ENCODE measurements at regions not wholly inside any gene's neighbourhood (a gene's known extent, or its start where the extent isn't known, plus 50 kb on each side); places are given as distances from the start of the nearest gene placed in this dataset.
"Not testable (repeated sequence)": the region's sequence is repeated elsewhere in the genome, so short reads cannot be mapped to it uniquely, and the experiment has no call there.

GRCh38 chr15:34514251-34514670, 69.2 kb downstream of the GOLGA8B start:
- no peaks in the 10 kb centered on the region for H3K9me3 ChIP-seq
- H3K36me3 ChIP-seq: no peaks in the 10 kb centered on the region
- intact Hi-C loops (cut with DNase I): loop anchor here in 4 of 10 donors (10.0 kb wide), 2 partner anchors 71 to 81 kb away; partner anchors contain the start of gene GOLGA8B (in 3 of the 4)
- H3K27ac ChIP-seq: peak overlapping the region; percentile 72 to 96 (median 80)
- peaks cover 0 to 48% (median 6%) of the 10 kb centered on the region in 7 donors for H3K27me3 ChIP-seq
- DNase-seq: peak; percentile 54 to 63
- H3K4me3 ChIP-seq: peak overlapping the region; percentile 49 to 88 (median 66)
- ATAC-seq: peak; percentile 85 to 92 (median 91)
- 0 to 1% methylated on average over 21 to 39 of the region's 39 CpGs for WGBS, 2 donors
- peak in 2 of 9 donors; percentile 7 to 21 for TF ChIP-seq CTCF (IDR thresholded peaks at IDR 0.05)
- peaks cover 0 to 18% (median 14%) of the 10 kb centered on the region in 9 donors for H3K4me1 ChIP-seq

- peaks cover 0 to 48% (median 6%) of the 10 kb centered on the region in 7 donors for H3K27me3 ChIP-seq
- DNase-seq (no peak), ATAC-seq (no peak)
- intact Hi-C loops (cut with DNase I): loop anchor here in 4 of 10 donors (10.0 kb wide), 2 partner anchors 72 to 82 kb away; partner anchors contain the start of gene GOLGA8B (in 3 of the 4)
- 41 to 50% methylated on average over 4 of the region's 4 CpGs for WGBS, 2 donors
- H3K36me3 ChIP-seq: no peaks in the 10 kb centered on the region
- H3K27ac ChIP-seq: no peak overlapping the region
- H3K4me1 ChIP-seq: peaks cover 0 to 18% (median 14%) of the 10 kb centered on the region in 9 donors
- no peak for TF ChIP-seq CTCF (IDR thresholded peaks at IDR 0.05)
- no peaks in the 10 kb centered on the region for H3K9me3 ChIP-seq
- H3K4me3 ChIP-seq: peak overlapping the region in 2 of 10 donors; percentile 5 to 67
Observed at GRCh38 chr15:34512628-34513027, 70.8 kb downstream of the GOLGA8B start.

GRCh38 chr15:34501131-34501530, 63.5 kb upstream of the GOLGA8A start:
- H3K27ac ChIP-seq: no peak overlapping the region
- peaks cover 0 to 8% (median 0%) of the 10 kb centered on the region in 9 donors for H3K4me1 ChIP-seq
- H3K36me3 ChIP-seq: no peaks in the 10 kb centered on the region
- no peak for ATAC-seq
- TF ChIP-seq CTCF (IDR thresholded peaks at IDR 0.05): no peak
- DNase-seq: no peak
- intact Hi-C loops (cut with DNase I): loop anchor here in 1 of 10 donors (10.0 kb wide), 1 partner anchor 66 kb away; the partner anchor contains the start of gene GOLGA8A
- WGBS, 2 donors: 73% methylated on average over 4 of the region's 4 CpGs
- H3K9me3 ChIP-seq: no peaks in the 10 kb centered on the region
- no peak overlapping the region for H3K4me3 ChIP-seq
- H3K27me3 ChIP-seq: peaks cover 0 to 32% (median 7%) of the 10 kb centered on the region in 7 donors

GRCh38 chr15:34496207-34496995, 58.8 kb upstream of the GOLGA8A start:
- H3K27ac ChIP-seq: no peak overlapping the region
- H3K4me3 ChIP-seq: peak overlapping the region in 3 of 10 donors; percentile 18 to 23 (median 19)
- WGBS, 2 donors: 29 to 30% methylated on average over 20 to 29 of the region's 30 CpGs
- DNase-seq: no peak
- peaks cover 0 to 17% (median 4%) of the 10 kb centered on the region in 9 donors for H3K4me1 ChIP-seq
- H3K27me3 ChIP-seq: peaks cover 0 to 79% (median 52%) of the 10 kb centered on the region in 7 donors
- no peak for TF ChIP-seq CTCF (IDR thresholded peaks at IDR 0.05)
- H3K36me3 ChIP-seq: no peaks in the 10 kb centered on the region
- intact Hi-C loops (cut with DNase I): no loop called here
- H3K9me3 ChIP-seq: peaks cover 0 to 4% (median 0%) of the 10 kb centered on the region in 11 donors
- peak in 7 of 8 donors; percentile 36 to 75 (median 56) for ATAC-seq

GRCh38 chr15:34495707-34496106, 58.1 kb upstream of the GOLGA8A start:
- H3K9me3 ChIP-seq; H3K36me3 ChIP-seq; DNase-seq; H3K27ac ChIP-seq; intact Hi-C loops (cut with DNase I): not testable (repeated sequence)
- peak in 4 of 8 donors; percentile 32 to 55 (median 44) for ATAC-seq
- 15 to 26% methylated on average over 10 to 26 of the region's 26 CpGs for WGBS, 2 donors
- peaks cover 0 to 86% (median 59%) of the 10 kb centered on the region in 7 donors for H3K27me3 ChIP-seq
- H3K4me3 ChIP-seq: peak overlapping the region in 2 of 10 donors; percentile 38 to 40
- peaks cover 0 to 17% (median 4%) of the 10 kb centered on the region in 9 donors for H3K4me1 ChIP-seq

Data from heart right ventricle (tissue), 16 donors.